HCT116 (cell line): ENCODE measurements at regions not wholly inside any gene's neighbourhood (a gene's known extent, or its start where the extent isn't known, plus 50 kb on each side); places are given as distances from the start of the nearest gene placed in this dataset.
A peak's percentile ranks its signal among the peaks of the same experiment; 100 is the strongest.

Source experiments
- ATAC-seq: fragments of 200-7000 bp; cut with Tn5 transposase; 2 replicates; pipeline ENCODE4 v1.9.1; 2020; ENCODE audit warnings: mild to moderate bottlenecking, moderate library complexity
- BruUV-seq: library from RNA; stranded (reverse); fragments of 400-500 nt; replicated peaks from 2 replicates; lab custom pipeline; 2021; lab: Mats Ljungman, UMichigan
- CTCF ChIA-PET: fragments of 300-600 bp; sonication (Branson Sonifier 250); formaldehyde crosslinking; loops from one replicate; lab custom pipeline; 2021; ENCODE audit warnings: antibody characterized with exemption; lab: Charles Lee
- POLR2A ChIA-PET: fragments of 300-600, 350-600 bp; sonication (Branson Sonifier 250); formaldehyde crosslinking; loops from one replicate; lab custom pipeline; 2021; ENCODE audit warnings: antibody characterized with exemption; lab: Charles Lee
- RAD21 ChIA-PET, 2 experiments: fragments of 300-600 bp; sonication (Branson Sonifier 250); formaldehyde crosslinking; loops; one replicate each; lab custom pipeline; 2023; ENCODE audit warnings: low total read pairs in 2 of 2; ENCODE audit not compliant: uncharacterized antibody in 2 of 2, unreplicated experiment in 2 of 2, low non-redundant PET in 1 of 2; lab: Charles Lee
- DNase-seq: peaks from one replicate; pipeline ENCODE4 v3.0.0-alpha.2; 2010; ENCODE audit warnings: low read depth, low spot score
- H2AFZ ChIP-seq: fragments of 200-600 bp; shearing (Covaris generic), sonication (generic); 2 replicates; pipeline ENCODE4 v1.6.1; 2017; ENCODE audit warnings: low read depth, mixed run types, mixed read lengths, antibody characterized with exemption, low read length; ENCODE audit not compliant: poor library complexity, severe bottlenecking
- H3K27ac ChIP-seq: 2 replicates; pipeline ENCODE4 v1.5.1; 2012; ENCODE audit warnings: low read depth, low read length
- H3K27me3 ChIP-seq: fragments of 200-600 bp; sonication (generic); 2 replicates; pipeline ENCODE4 v1.6.1; 2016; ENCODE audit warnings: mixed run types, low read length, mixed read lengths; ENCODE audit not compliant: insufficient read depth
- H3K36me3 ChIP-seq, 2 experiments: fragments of 200-500 bp in 1 of 2; fragments of 200-600 bp in 1 of 2; sonication (Bioruptor generic) in 1 of 2; sonication (generic) in 1 of 2; 2 replicates each; pipeline versions ENCODE4 v1.5.1 to v1.6.1; 2014 to 2016; ENCODE audit warnings: low read length in 2 of 2, inconsistent platforms in 1 of 2, mixed read lengths in 1 of 2, mixed run types in 1 of 2; ENCODE audit not compliant: insufficient read depth in 2 of 2, control insufficient read depth in 1 of 2
- H3K4me1 ChIP-seq, 2 experiments: fragments of 200-600 bp in 1 of 2; sonication (generic) in 1 of 2; 2 replicates each; pipeline versions ENCODE4 v1.5.1 to v1.6.1; 2012 to 2017; ENCODE audit warnings: low read length in 2 of 2, inconsistent platforms in 1 of 2, mild to moderate bottlenecking in 1 of 2, mixed read lengths in 1 of 2, mixed run types in 1 of 2, moderate library complexity in 1 of 2; ENCODE audit not compliant: insufficient read depth in 2 of 2, control insufficient read depth in 1 of 2
- H3K4me2 ChIP-seq: fragments of 200-600 bp; sonication (generic); 2 replicates; pipeline ENCODE4 v1.6.1; 2017; ENCODE audit warnings: mixed run types, low read length, mixed read lengths
- H3K4me3 ChIP-seq, 2 experiments: fragments of 200-600 bp in 1 of 2; sonication (generic) in 1 of 2; replicated peaks in 1 of 2; 2 replicates each; pipeline ENCODE4 v1.5.1; 2011 to 2016; ENCODE audit warnings: low read length in 2 of 2, control low read depth in 1 of 2, low read depth in 1 of 2, mild to moderate bottlenecking in 1 of 2, mixed read lengths in 1 of 2, mixed run types in 1 of 2
- H3K79me2 ChIP-seq: fragments of 200-600 bp; sonication (generic); 2 replicates; pipeline ENCODE4 v1.6.1; 2017; ENCODE audit warnings: mild to moderate bottlenecking, mixed run types, low read length, moderate library complexity, mixed read lengths; ENCODE audit not compliant: insufficient read depth
- H3K9ac ChIP-seq: fragments of 200-600 bp; sonication (generic); 2 replicates; pipeline ENCODE4 v1.6.1; 2016; ENCODE audit warnings: low read length, mixed read lengths
- H3K9me2 ChIP-seq: fragments of 200-600 bp; sonication (generic), shearing (Covaris generic); 2 replicates; pipeline ENCODE4 v1.6.1; 2017; ENCODE audit warnings: mixed run types, mild to moderate bottlenecking, moderate library complexity; ENCODE audit not compliant: insufficient read depth
- H3K9me3 ChIP-seq, 2 experiments: fragments of 200-500 bp in 1 of 2; fragments of 200-600 bp in 1 of 2; sonication (Bioruptor generic) in 1 of 2; sonication (generic) in 1 of 2; 2 replicates each; pipeline ENCODE4 v1.6.1; 2014 to 2017; ENCODE audit warnings: low read length in 2 of 2, mixed read lengths in 2 of 2, inconsistent platforms in 1 of 2, low read depth in 1 of 2, mild to moderate bottlenecking in 1 of 2, mixed run types in 1 of 2, moderate library complexity in 1 of 2; ENCODE audit not compliant: control insufficient read depth in 1 of 2, insufficient read depth in 1 of 2
- H4K20me1 ChIP-seq: fragments of 200-600 bp; sonication (generic), shearing (Covaris generic); 2 replicates; pipeline ENCODE4 v1.6.1; 2017; ENCODE audit warnings: mixed run types, mild to moderate bottlenecking, moderate library complexity; ENCODE audit not compliant: insufficient read depth
- CBX3 ChIP-seq: IDR thresholded peaks from 2 replicates; pipeline ENCODE4 v1.6.1; 2012; ENCODE audit warnings: low read depth
- CEBPB ChIP-seq: IDR thresholded peaks from 2 replicates; pipeline ENCODE4 v1.6.1; 2012; ENCODE audit warnings: low read depth
- EGR1 ChIP-seq: IDR thresholded peaks from 2 replicates; pipeline ENCODE4 v1.6.1; 2012; ENCODE audit warnings: low read depth
- EZH2 ChIP-seq: fragments of 200-600 bp; sonication (generic); IDR thresholded peaks from 2 replicates; pipeline ENCODE4 v1.6.1; 2017; ENCODE audit warnings: antibody characterized with exemption, mixed run types
- EZH2phosphoT487 ChIP-seq: fragments of 200-600 bp; IDR thresholded peaks from 2 replicates; pipeline ENCODE4 v1.6.1; 2018; ENCODE audit warnings: antibody characterized with exemption, borderline replicate concordance
- FOSL1 ChIP-seq: IDR thresholded peaks from 2 replicates; pipeline ENCODE4 v1.6.1; 2012; ENCODE audit warnings: low read depth
- JUND ChIP-seq: IDR thresholded peaks from 2 replicates; pipeline ENCODE4 v1.6.1; 2012
- POLR2A ChIP-seq: IDR thresholded peaks from 2 replicates; pipeline ENCODE4 v1.7.0; 2011; ENCODE audit warnings: borderline replicate concordance; ENCODE audit not compliant: insufficient read depth, insufficient read length; ENCODE audit errors: extremely low read depth
- POLR2AphosphoS5 ChIP-seq: IDR thresholded peaks from 2 replicates; pipeline ENCODE4 v1.6.1; 2011; ENCODE audit warnings: mild to moderate bottlenecking, low read depth, low read length, moderate library complexity
- RAD21 ChIP-seq: IDR thresholded peaks from 2 replicates; pipeline ENCODE4 v1.6.1; 2012; ENCODE audit warnings: low read depth, mild to moderate bottlenecking
- SIN3A ChIP-seq: IDR thresholded peaks from 2 replicates; pipeline ENCODE4 v1.6.1; 2012; ENCODE audit warnings: low read depth
- TCF7L2 ChIP-seq: IDR thresholded peaks from 2 replicates; pipeline ENCODE4 v1.7.0; 2011; ENCODE audit warnings: borderline replicate concordance, inconsistent platforms; ENCODE audit not compliant: insufficient read depth, insufficient read length; ENCODE audit errors: extremely low read depth
- YY1 ChIP-seq: IDR thresholded peaks from 2 replicates; pipeline ENCODE4 v1.6.1; 2011; ENCODE audit warnings: low read length, low read depth, moderate library complexity, mild to moderate bottlenecking; ENCODE audit not compliant: insufficient replicate concordance; ENCODE audit errors: extremely low read depth
- ZNF274 ChIP-seq: fragments of 200-500 bp; sonication (Bioruptor generic); IDR thresholded peaks from 2 replicates; pipeline ENCODE4 v1.6.1; 2014; ENCODE audit warnings: mild to moderate bottlenecking, low read depth, low read length, inconsistent platforms
- intact Hi-C: fragments of 100-400 bp; cut with micrococcal nuclease; formaldehyde crosslinking; loops from 2 replicates; pipeline ENCODE4 v1.10.0; 2022
- TF ChIP-seq, protein P1 (sequence below): IDR thresholded peaks from 2 replicates; pipeline ENCODE4 v1.6.1; 2011; ENCODE audit warnings: mild to moderate bottlenecking, low read length, moderate library complexity; ENCODE audit not compliant: insufficient replicate concordance; ENCODE audit errors: extremely low read depth
- TF ChIP-seq, protein P2 (sequence below): IDR thresholded peaks from 2 replicates; pipeline ENCODE4 v1.6.1; 2012
- TF ChIP-seq, protein P3 (sequence below): IDR thresholded peaks from 2 replicates; pipeline ENCODE4 v1.6.1; 2012
- TF ChIP-seq, protein P4 (sequence below): IDR thresholded peaks from 2 replicates; pipeline ENCODE4 v1.6.1; 2012; ENCODE audit warnings: low read depth

DNA sequence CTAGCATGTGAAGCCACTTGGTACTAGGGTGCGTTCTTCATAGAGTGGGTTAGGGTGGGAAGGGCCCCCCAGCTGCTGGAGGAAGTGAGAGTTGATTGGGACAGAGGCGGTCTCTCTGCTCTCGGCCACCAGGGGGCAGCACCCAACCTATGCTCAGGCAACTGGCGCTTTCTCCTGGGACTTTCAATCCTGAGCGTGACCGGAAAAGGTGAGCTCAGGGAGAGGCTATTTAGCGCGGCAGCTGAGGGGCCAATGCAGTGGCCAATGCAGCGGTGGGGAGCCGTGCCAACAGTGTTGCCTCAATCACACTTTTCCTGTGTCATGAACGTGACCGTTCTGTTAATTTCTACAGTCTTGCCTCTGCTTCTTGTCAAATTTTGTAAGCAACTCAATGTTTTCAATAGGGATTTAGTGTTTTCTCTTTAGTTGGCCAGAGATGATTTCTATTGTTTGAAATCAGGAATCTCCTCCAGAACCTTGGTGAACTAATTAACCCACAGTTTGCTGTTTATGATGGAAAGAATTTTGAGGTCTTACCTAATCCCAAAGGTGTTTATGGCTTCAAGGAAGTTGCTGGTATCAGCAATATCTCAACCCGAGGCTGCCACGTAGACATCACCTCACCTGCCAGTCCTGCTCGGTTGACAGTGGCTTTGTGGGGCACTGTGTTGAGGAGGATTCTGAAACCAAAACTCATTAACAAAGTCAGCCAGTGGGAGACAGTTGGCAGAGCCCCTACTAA is 67.9 kb upstream of the PDZD8 start (continued):
- TF ChIP-seq, protein P1, sequence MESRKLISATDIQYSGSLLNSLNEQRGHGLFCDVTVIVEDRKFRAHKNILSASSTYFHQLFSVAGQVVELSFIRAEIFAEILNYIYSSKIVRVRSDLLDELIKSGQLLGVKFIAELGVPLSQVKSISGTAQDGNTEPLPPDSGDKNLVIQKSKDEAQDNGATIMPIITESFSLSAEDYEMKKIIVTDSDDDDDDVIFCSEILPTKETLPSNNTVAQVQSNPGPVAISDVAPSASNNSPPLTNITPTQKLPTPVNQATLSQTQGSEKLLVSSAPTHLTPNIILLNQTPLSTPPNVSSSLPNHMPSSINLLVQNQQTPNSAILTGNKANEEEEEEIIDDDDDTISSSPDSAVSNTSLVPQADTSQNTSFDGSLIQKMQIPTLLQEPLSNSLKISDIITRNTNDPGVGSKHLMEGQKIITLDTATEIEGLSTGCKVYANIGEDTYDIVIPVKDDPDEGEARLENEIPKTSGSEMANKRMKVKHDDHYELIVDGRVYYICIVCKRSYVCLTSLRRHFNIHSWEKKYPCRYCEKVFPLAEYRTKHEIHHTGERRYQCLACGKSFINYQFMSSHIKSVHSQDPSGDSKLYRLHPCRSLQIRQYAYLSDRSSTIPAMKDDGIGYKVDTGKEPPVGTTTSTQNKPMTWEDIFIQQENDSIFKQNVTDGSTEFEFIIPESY = peak; percentile 39
- TF ChIP-seq, all 23 proteins: peak for 7

DNA sequence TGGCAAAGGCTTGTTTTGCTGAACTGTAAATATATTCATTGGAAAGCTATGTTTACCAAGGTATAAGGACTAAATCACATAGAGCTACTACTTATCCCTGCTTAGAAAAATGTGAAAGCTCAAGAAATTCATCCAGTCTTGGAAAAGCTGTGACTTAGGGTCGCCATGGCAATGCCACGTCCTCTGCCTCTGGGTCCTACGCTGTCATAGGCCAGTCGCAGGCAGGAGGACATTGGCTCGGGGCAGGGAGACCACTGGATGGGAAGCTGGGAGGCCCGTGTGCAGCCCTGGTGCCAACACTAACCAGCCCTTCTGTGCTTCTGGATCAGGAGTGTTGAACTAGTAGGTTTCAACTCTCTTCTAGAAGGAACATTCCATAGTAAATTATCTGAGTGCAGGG is 67.3 kb upstream of the PDZD8 start:
- ChIA-PET RAD21 (interaction anchor here (0.8 to 1.1 kb wide), 5 partner anchors 10 to 798 kb away, joined by 3 to 6 read pairs (median 3); no protein-coding TSS in a partner anchor), CTCF (interaction anchor here (0.8 to 2.2 kb wide), 40 partner anchors 10 to 1122 kb away, joined by 3 to 92 read pairs (median 6); no protein-coding TSS in a partner anchor), POLR2A (interaction anchor here (1.3 to 1.4 kb wide), 2 partner anchors 9 to 19 kb away, joined by 5 to 7 read pairs; no protein-coding TSS in a partner anchor)
- Histone ChIP-seq H4K20me1 (no peaks in the 10 kb centered on the region), H3K9me3 (no peaks in the 10 kb centered on the region), H3K4me1 (peaks cover 2 to 19% of the 10 kb centered on the region in 2 experiments; a peak in 2 of 4 replicates), H3K27ac (no peak overlapping the region), H2AFZ (peak overlapping the region; percentile 71), H3K4me3 (no peak overlapping the region), H3K9me2 (no peaks in the 10 kb centered on the region), H3K79me2 (no peaks in the 10 kb centered on the region), H3K9ac (no peak overlapping the region), H3K36me3 (no peaks in the 10 kb centered on the region), H3K27me3 (no peaks in the 10 kb centered on the region; the same call in 1 of the 2 replicates), H3K4me2 (peak overlapping the region; percentile 59)
- DNase-seq (no peak), ATAC-seq (peak; percentile 62)
- no TSS peak for BruUV-seq
- intact Hi-C loops = no loop called here
- TF ChIP-seq CEBPB (no peak), FOSL1 (no peak), YY1 (no peak), CBX3 (no peak), TCF7L2 (no peak), EZH2 (no peak), EGR1 (no peak), SIN3A (no peak), ZNF274 (no peak), POLR2A (no peak), EZH2phosphoT487 (no peak), JUND (no peak), POLR2AphosphoS5 (no peak), RAD21 (no peak)
- TF ChIP-seq, protein P2, sequence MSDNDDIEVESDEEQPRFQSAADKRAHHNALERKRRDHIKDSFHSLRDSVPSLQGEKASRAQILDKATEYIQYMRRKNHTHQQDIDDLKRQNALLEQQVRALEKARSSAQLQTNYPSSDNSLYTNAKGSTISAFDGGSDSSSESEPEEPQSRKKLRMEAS = no peak
- TF ChIP-seq, protein P3, sequence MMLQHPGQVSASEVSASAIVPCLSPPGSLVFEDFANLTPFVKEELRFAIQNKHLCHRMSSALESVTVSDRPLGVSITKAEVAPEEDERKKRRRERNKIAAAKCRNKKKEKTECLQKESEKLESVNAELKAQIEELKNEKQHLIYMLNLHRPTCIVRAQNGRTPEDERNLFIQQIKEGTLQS = no peak
- TF ChIP-seq, protein P4, sequence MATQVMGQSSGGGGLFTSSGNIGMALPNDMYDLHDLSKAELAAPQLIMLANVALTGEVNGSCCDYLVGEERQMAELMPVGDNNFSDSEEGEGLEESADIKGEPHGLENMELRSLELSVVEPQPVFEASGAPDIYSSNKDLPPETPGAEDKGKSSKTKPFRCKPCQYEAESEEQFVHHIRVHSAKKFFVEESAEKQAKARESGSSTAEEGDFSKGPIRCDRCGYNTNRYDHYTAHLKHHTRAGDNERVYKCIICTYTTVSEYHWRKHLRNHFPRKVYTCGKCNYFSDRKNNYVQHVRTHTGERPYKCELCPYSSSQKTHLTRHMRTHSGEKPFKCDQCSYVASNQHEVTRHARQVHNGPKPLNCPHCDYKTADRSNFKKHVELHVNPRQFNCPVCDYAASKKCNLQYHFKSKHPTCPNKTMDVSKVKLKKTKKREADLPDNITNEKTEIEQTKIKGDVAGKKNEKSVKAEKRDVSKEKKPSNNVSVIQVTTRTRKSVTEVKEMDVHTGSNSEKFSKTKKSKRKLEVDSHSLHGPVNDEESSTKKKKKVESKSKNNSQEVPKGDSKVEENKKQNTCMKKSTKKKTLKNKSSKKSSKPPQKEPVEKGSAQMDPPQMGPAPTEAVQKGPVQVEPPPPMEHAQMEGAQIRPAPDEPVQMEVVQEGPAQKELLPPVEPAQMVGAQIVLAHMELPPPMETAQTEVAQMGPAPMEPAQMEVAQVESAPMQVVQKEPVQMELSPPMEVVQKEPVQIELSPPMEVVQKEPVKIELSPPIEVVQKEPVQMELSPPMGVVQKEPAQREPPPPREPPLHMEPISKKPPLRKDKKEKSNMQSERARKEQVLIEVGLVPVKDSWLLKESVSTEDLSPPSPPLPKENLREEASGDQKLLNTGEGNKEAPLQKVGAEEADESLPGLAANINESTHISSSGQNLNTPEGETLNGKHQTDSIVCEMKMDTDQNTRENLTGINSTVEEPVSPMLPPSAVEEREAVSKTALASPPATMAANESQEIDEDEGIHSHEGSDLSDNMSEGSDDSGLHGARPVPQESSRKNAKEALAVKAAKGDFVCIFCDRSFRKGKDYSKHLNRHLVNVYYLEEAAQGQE = no peak
